Endodermal cell (in vitro differentiated cells): ENCODE measurements at regions not wholly inside any gene's neighbourhood (a gene's known extent, or its start where the extent isn't known, plus 50 kb on each side); places are given as distances from the start of the nearest gene placed in this dataset.

Source experiments
- DNase-seq: peaks from one replicate; pipeline ENCODE4 v3.0.0-alpha.2; 2017
- H3K27ac ChIP-seq: 2 replicates; pipeline ENCODE4 v1.5.1; 2013; ENCODE audit warnings: mild to moderate bottlenecking, low read depth, low read length, moderate library complexity
- H3K27me3 ChIP-seq: 2 replicates; pipeline ENCODE4 v1.6.1; 2013; ENCODE audit warnings: mild to moderate bottlenecking, low read length, moderate library complexity; ENCODE audit not compliant: insufficient read depth, control insufficient read depth, poor library complexity, severe bottlenecking
- H3K36me3 ChIP-seq: 2 replicates; pipeline ENCODE4 v1.7.0; 2013; ENCODE audit warnings: mild to moderate bottlenecking, low read length, moderate library complexity; ENCODE audit not compliant: control insufficient read depth, insufficient read depth
- H3K4me1 ChIP-seq: one replicate; pipeline ENCODE4 v1.7.0; 2013; ENCODE audit warnings: low read length; ENCODE audit not compliant: control insufficient read depth, insufficient read depth
- H3K4me3 ChIP-seq: 2 replicates; pipeline ENCODE4 v1.5.1; 2013; ENCODE audit warnings: mild to moderate bottlenecking, low read length, moderate library complexity
- H3K9ac ChIP-seq: 2 replicates; pipeline ENCODE4 v1.6.1; 2013; ENCODE audit warnings: mild to moderate bottlenecking, low read length, moderate library complexity; ENCODE audit not compliant: poor library complexity, severe bottlenecking; ENCODE audit errors: extremely low read depth
- H3K9me3 ChIP-seq: 2 replicates; pipeline ENCODE4 v1.6.1; 2013; ENCODE audit warnings: mild to moderate bottlenecking, low read length, moderate library complexity; ENCODE audit not compliant: control insufficient read depth
- H3K27ac Mint-ChIP-seq: 2 replicates; pipeline ENCODE4 v1.8.0; 2020; ENCODE audit warnings: mixed read lengths
- H3K27me3 Mint-ChIP-seq: 2 replicates; pipeline ENCODE4 v1.8.0; 2021; ENCODE audit warnings: mild to moderate bottlenecking, mixed read lengths; ENCODE audit not compliant: insufficient read depth
- H3K36me3 Mint-ChIP-seq: 2 replicates; pipeline ENCODE4 v1.8.0; 2020; ENCODE audit warnings: low read depth, mixed read lengths
- H3K4me1 Mint-ChIP-seq: 2 replicates; pipeline ENCODE4 v1.8.0; 2020; ENCODE audit warnings: mixed read lengths
- H3K4me3 Mint-ChIP-seq: 2 replicates; pipeline ENCODE4 v1.8.0; 2020; ENCODE audit warnings: mild to moderate bottlenecking, moderate library complexity, mixed read lengths
- H3K9me3 Mint-ChIP-seq: 2 replicates; pipeline ENCODE4 v1.8.0; 2020; ENCODE audit warnings: mild to moderate bottlenecking, mixed read lengths
- CTCF ChIP-seq: fragments of 200-600 bp; sonication (generic); conservative IDR thresholded peaks from 2 replicates; pipeline ENCODE4 v1.5.0; 2021; ENCODE audit warnings: antibody characterized with exemption, mild to moderate bottlenecking
- WGBS, 2 experiments: methylation state at CpG; one replicate each; pipeline versions ENCODE4 v1.1.5 to v1.1.7; 2013; ENCODE audit warnings: missing lambda C conversion rate in 2 of 2, mixed read lengths in 1 of 2; ENCODE audit not compliant: insufficient coverage in 1 of 2, insufficient read length in 1 of 2; 5-methylcytosine and 5-hydroxymethylcytosine counted together

DNA sequence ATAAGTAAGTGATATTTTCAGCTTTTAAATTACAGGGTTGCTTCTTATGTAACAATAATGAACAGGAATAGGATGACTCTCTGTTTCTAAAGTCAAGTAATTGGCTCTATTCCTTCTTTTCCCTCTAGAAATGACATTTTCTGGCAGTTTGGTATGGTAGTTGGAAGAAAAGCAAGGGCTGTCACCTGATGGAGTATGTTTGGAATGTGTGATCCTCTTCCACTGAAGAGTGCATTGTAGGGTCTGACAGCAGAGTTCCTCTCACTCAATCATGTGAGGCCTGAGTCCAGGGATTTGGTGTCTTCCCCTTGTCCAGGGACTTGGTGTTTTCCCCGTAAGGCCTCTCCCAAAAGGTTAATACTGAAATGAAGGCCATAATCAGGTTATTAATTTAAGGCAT is 233.8 kb upstream of the FBXL7 start:
- DNase-seq = no peak
- no peaks in the 10 kb centered on the region for H3K9me3 Mint-ChIP-seq
- no peak overlapping the region for H3K4me3 ChIP-seq
- H3K9ac ChIP-seq = no peak overlapping the region
- H3K4me3 Mint-ChIP-seq = no peak overlapping the region
- H3K27me3 Mint-ChIP-seq = no peaks in the 10 kb centered on the region
- TF ChIP-seq CTCF = no peak
- H3K4me1 Mint-ChIP-seq = no peaks in the 10 kb centered on the region
- no peaks in the 10 kb centered on the region for H3K36me3 ChIP-seq
- no peaks in the 10 kb centered on the region for H3K27me3 ChIP-seq
- peaks cover 10% of the 10 kb centered on the region for H3K9me3 ChIP-seq
- 89% methylated on average over 1 of the region's 1 CpG; no CpG with 5 or more reads in 1 of the 2 experiments for WGBS, 2 experiments
- no peak overlapping the region for H3K27ac ChIP-seq
- H3K27ac Mint-ChIP-seq = no peak overlapping the region
- no peaks in the 10 kb centered on the region for H3K36me3 Mint-ChIP-seq
- no peaks in the 10 kb centered on the region for H3K4me1 ChIP-seq

GRCh38 chr5:15263942-15264341 is 236.0 kb upstream of the FBXL7 start:
- no peak overlapping the region for H3K4me3 Mint-ChIP-seq
- H3K27ac Mint-ChIP-seq = no peak overlapping the region
- no peak for TF ChIP-seq CTCF
- peaks cover 10% of the 10 kb centered on the region for H3K9me3 ChIP-seq
- no peak overlapping the region for H3K4me3 ChIP-seq
- no peaks in the 10 kb centered on the region for H3K36me3 Mint-ChIP-seq
- no peak for DNase-seq
- H3K4me1 ChIP-seq = no peaks in the 10 kb centered on the region
- H3K27me3 ChIP-seq = no peaks in the 10 kb centered on the region
- H3K36me3 ChIP-seq = no peaks in the 10 kb centered on the region
- no peaks in the 10 kb centered on the region for H3K4me1 Mint-ChIP-seq
- H3K27ac ChIP-seq = no peak overlapping the region
- peaks cover 1% of the 10 kb centered on the region for H3K27me3 Mint-ChIP-seq
- H3K9ac ChIP-seq = no peak overlapping the region
- 62% methylated on average over 1 of the region's 1 CpG; no CpG with 5 or more reads in 1 of the 2 experiments for WGBS, 2 experiments
- H3K9me3 Mint-ChIP-seq = no peaks in the 10 kb centered on the region

DNA sequence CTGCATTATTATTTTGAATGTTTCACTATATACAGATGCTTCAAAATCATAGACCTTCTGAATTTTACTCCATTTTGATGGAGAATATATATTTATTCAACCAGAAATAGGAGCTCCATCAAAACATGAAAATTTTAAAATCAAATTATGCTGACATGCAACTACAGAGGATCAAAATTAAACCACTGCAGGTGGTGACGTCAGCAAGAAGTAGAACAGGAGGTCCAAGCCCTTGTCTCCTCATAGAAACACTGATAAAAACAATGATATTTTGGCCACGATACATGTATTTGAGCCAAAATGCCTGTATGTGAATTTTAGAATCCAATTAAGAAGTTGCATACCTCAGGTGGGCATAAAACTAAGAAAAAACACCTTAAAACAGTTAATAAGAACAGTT is 236.6 kb upstream of the FBXL7 start:
- H3K4me1 ChIP-seq = no peaks in the 10 kb centered on the region
- H3K9me3 ChIP-seq = peaks cover 10% of the 10 kb centered on the region
- no peak overlapping the region for H3K9ac ChIP-seq
- no peak overlapping the region for H3K4me3 ChIP-seq
- 92 to 100% methylated on average over 1 to 2 of the region's 2 CpGs for WGBS, 2 experiments
- peaks cover 1% of the 10 kb centered on the region for H3K27me3 Mint-ChIP-seq
- H3K36me3 ChIP-seq = no peaks in the 10 kb centered on the region
- H3K27me3 ChIP-seq = no peaks in the 10 kb centered on the region
- DNase-seq = no peak
- no peak for TF ChIP-seq CTCF
- no peak overlapping the region for H3K4me3 Mint-ChIP-seq
- no peaks in the 10 kb centered on the region for H3K36me3 Mint-ChIP-seq
- no peaks in the 10 kb centered on the region for H3K4me1 Mint-ChIP-seq
- no peak overlapping the region for H3K27ac ChIP-seq
- H3K27ac Mint-ChIP-seq = no peak overlapping the region
- no peaks in the 10 kb centered on the region for H3K9me3 Mint-ChIP-seq
